ENCODE measurements at regions not wholly inside any gene's neighbourhood (a gene's known extent, or its start where the extent isn't known, plus 50 kb on each side); places are given as distances from the start of the nearest gene placed in this dataset.

DNA sequence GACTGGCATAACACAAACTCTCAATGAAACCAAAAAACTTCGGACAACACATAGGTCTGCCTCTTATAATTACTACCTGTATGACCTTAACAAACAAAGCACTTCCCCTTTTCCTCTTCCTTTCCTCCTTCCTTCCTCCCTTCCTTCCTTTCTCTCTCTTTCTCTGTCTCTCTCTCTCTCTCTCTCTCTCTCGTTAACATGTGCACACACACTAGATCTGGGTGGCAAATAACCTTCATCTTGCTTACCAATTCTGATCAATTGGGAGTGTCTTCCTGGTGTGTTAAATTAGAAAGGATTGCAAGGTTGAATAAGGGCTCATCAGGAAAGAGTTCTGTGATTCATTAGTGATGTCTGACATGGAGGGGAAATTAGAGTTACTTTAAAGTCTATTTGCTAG, 307.8 kb upstream of the PRKD1 start:
- Mint-ChIP-seq H3K9me3 (ENCODE audit: unreplicated experiment) (no peaks in the 10 kb centered on the region), H3K36me3 (ENCODE audit: low read depth, unreplicated experiment) (no peaks in the 10 kb centered on the region), H3K27me3 (ENCODE audit: low read depth, unreplicated experiment) (peaks cover 8% of the 10 kb centered on the region), H3K4me3 (ENCODE audit: unreplicated experiment) (no peak overlapping the region), H3K27ac (ENCODE audit: unreplicated experiment) (no peak overlapping the region), H3K4me1 (ENCODE audit: low read depth, unreplicated experiment) (peaks cover under 1% of the 10 kb centered on the region)
- Histone ChIP-seq H2AFZ (ENCODE audit: low read depth, low read length) (no peak overlapping the region), H3K9me3 (ENCODE audit: insufficient read depth, low read depth, low read length) (no peaks in the 10 kb centered on the region), H3K4me2 (ENCODE audit: low read length) (no peak overlapping the region), H3K27me3 (ENCODE audit: insufficient read depth, low read length) (no peaks in the 10 kb centered on the region), H4K20me1 (ENCODE audit: insufficient read depth, low read length) (no peaks in the 10 kb centered on the region), H3K79me2 (ENCODE audit: insufficient read depth, low read length) (no peaks in the 10 kb centered on the region), H3K9ac (ENCODE audit: low read length) (no peak overlapping the region), H3K4me1 (ENCODE audit: insufficient read depth, low read length) (peaks cover 3% of the 10 kb centered on the region), H3K27ac (ENCODE audit: low read depth, low read length) (no peak overlapping the region), H3K36me3 (ENCODE audit: insufficient read depth, low read length) (no peaks in the 10 kb centered on the region), H3K4me3 (ENCODE audit: insufficient read depth, low read depth, low read length) (no peak overlapping the region)
- DNase-seq (ENCODE audit: low read depth) (no peak), FAIRE-seq (no peak)
- TF ChIP-seq EZH2 (IDR thresholded peaks at IDR 0.05; ENCODE audit: insufficient read depth, low read length): no peak
- TF ChIP-seq, protein P1, sequence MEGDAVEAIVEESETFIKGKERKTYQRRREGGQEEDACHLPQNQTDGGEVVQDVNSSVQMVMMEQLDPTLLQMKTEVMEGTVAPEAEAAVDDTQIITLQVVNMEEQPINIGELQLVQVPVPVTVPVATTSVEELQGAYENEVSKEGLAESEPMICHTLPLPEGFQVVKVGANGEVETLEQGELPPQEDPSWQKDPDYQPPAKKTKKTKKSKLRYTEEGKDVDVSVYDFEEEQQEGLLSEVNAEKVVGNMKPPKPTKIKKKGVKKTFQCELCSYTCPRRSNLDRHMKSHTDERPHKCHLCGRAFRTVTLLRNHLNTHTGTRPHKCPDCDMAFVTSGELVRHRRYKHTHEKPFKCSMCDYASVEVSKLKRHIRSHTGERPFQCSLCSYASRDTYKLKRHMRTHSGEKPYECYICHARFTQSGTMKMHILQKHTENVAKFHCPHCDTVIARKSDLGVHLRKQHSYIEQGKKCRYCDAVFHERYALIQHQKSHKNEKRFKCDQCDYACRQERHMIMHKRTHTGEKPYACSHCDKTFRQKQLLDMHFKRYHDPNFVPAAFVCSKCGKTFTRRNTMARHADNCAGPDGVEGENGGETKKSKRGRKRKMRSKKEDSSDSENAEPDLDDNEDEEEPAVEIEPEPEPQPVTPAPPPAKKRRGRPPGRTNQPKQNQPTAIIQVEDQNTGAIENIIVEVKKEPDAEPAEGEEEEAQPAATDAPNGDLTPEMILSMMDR (IDR thresholded peaks at IDR 0.05; ENCODE audit: insufficient read depth, low read depth, low read length): no peak

DNA sequence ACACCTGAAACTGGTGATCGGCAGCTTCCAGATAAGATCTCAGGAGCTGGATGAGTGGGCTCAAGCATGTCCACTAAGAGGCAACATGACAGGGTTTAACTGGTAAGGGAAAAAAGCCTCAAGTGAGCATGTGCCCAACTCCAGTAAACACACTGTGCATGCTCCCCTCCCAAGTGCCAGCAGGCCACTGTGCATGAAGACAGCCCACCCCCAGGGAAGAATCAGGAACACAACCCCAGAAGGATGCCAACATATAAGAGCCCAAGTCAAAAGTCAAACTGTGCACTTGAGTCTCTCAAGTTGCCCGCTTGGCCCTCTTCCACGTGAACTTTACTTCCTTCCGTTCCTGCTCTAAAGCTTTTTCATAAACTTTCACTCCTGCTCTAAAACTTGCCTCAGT, 311.3 kb upstream of the PRKD1 start:
- no peaks in the 10 kb centered on the region for H3K79me2 ChIP-seq (ENCODE audit: insufficient read depth, low read length)
- H3K4me1 Mint-ChIP-seq (ENCODE audit: low read depth, unreplicated experiment): peaks cover 2% of the 10 kb centered on the region
- H3K27ac Mint-ChIP-seq (ENCODE audit: unreplicated experiment): no peak overlapping the region
- H3K36me3 ChIP-seq (ENCODE audit: insufficient read depth, low read length): no peaks in the 10 kb centered on the region
- peaks cover 3% of the 10 kb centered on the region for H3K4me1 ChIP-seq (ENCODE audit: insufficient read depth, low read length)
- no peaks in the 10 kb centered on the region for H3K9me3 ChIP-seq (ENCODE audit: insufficient read depth, low read depth, low read length)
- H3K4me3 ChIP-seq (ENCODE audit: insufficient read depth, low read depth, low read length): no peak overlapping the region
- no peaks in the 10 kb centered on the region for H4K20me1 ChIP-seq (ENCODE audit: insufficient read depth, low read length)
- no peak overlapping the region for H2AFZ ChIP-seq (ENCODE audit: low read depth, low read length)
- H3K27ac ChIP-seq (ENCODE audit: low read depth, low read length): no peak overlapping the region
- H3K9ac ChIP-seq (ENCODE audit: low read length): no peak overlapping the region
- peaks cover 8% of the 10 kb centered on the region for H3K27me3 Mint-ChIP-seq (ENCODE audit: low read depth, unreplicated experiment)
- no peak overlapping the region for H3K4me2 ChIP-seq (ENCODE audit: low read length)
- TF ChIP-seq EZH2 (IDR thresholded peaks at IDR 0.05; ENCODE audit: insufficient read depth, low read length): no peak
- TF ChIP-seq, protein P1 (IDR thresholded peaks at IDR 0.05; ENCODE audit: insufficient read depth, low read depth, low read length): no peak
- H3K36me3 Mint-ChIP-seq (ENCODE audit: low read depth, unreplicated experiment): no peaks in the 10 kb centered on the region
- H3K27me3 ChIP-seq (ENCODE audit: insufficient read depth, low read length): no peaks in the 10 kb centered on the region
- no peak overlapping the region for H3K4me3 Mint-ChIP-seq (ENCODE audit: unreplicated experiment)
- DNase-seq (ENCODE audit: low read depth): no peak
- no peak for FAIRE-seq
- no peaks in the 10 kb centered on the region for H3K9me3 Mint-ChIP-seq (ENCODE audit: unreplicated experiment)

DNA sequence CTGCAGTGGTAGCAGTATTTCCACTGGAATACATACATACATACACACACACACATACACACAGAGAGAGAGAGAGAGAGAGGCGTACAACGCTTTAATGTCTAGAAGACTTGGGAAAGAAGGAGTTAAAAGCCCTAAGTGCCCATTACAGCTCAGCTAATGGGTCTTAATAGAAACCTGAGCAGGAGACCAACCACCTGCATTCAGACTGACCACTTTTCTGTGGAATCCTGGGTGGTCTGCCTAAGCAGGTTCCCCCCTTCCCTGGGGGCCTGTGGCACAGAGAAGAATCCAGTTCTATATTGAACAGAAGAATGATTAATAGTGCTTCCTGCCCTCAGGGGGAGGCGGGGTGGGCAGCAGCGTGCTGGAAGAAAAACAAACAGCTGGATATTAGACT, 312.4 kb upstream of the PRKD1 start:
- Histone ChIP-seq H3K79me2 (ENCODE audit: insufficient read depth, low read length) (no peaks in the 10 kb centered on the region), H3K9me3 (ENCODE audit: insufficient read depth, low read depth, low read length) (no peaks in the 10 kb centered on the region), H4K20me1 (ENCODE audit: insufficient read depth, low read length) (no peaks in the 10 kb centered on the region), H3K27me3 (ENCODE audit: insufficient read depth, low read length) (no peaks in the 10 kb centered on the region), H3K4me2 (ENCODE audit: low read length) (no peak overlapping the region), H3K9ac (ENCODE audit: low read length) (no peak overlapping the region), H3K4me3 (ENCODE audit: insufficient read depth, low read depth, low read length) (no peak overlapping the region), H2AFZ (ENCODE audit: low read depth, low read length) (no peak overlapping the region), H3K36me3 (ENCODE audit: insufficient read depth, low read length) (no peaks in the 10 kb centered on the region), H3K4me1 (ENCODE audit: insufficient read depth, low read length) (peaks cover 3% of the 10 kb centered on the region), H3K27ac (ENCODE audit: low read depth, low read length) (no peak overlapping the region)
- Mint-ChIP-seq H3K4me1 (ENCODE audit: low read depth, unreplicated experiment) (peaks cover 2% of the 10 kb centered on the region), H3K9me3 (ENCODE audit: unreplicated experiment) (no peaks in the 10 kb centered on the region), H3K36me3 (ENCODE audit: low read depth, unreplicated experiment) (no peaks in the 10 kb centered on the region), H3K4me3 (ENCODE audit: unreplicated experiment) (no peak overlapping the region), H3K27me3 (ENCODE audit: low read depth, unreplicated experiment) (peaks cover 8% of the 10 kb centered on the region), H3K27ac (ENCODE audit: unreplicated experiment) (no peak overlapping the region)
- TF ChIP-seq, protein P1 (IDR thresholded peaks at IDR 0.05; ENCODE audit: insufficient read depth, low read depth, low read length): no peak
- TF ChIP-seq EZH2 (IDR thresholded peaks at IDR 0.05; ENCODE audit: insufficient read depth, low read length): no peak
- no peak for DNase-seq (ENCODE audit: low read depth)
- FAIRE-seq: no peak

Measured in astrocyte (in vitro differentiated cells and primary cell).